ENCODE measurements at regions not wholly inside any gene's neighbourhood (a gene's known extent, or its start where the extent isn't known, plus 50 kb on each side); places are given as distances from the start of the nearest gene placed in this dataset.

GRCh38 chr6:85396159-85396808 is 53.6 kb upstream of the NT5E start:
- no peaks in the 10 kb centered on the region for H3K4me1 ChIP-seq (ENCODE audit: insufficient read depth)
- no peaks in the 10 kb centered on the region for H3K9me3 ChIP-seq
- no peak for TF ChIP-seq CTCF (IDR thresholded peaks at IDR 0.05)
- TF ChIP-seq POLR2A (IDR thresholded peaks at IDR 0.05) = no peak
- no peak for TF ChIP-seq EP300 (IDR thresholded peaks at IDR 0.05)
- no peaks in the 10 kb centered on the region for H3K36me3 ChIP-seq
- WGBS, 3 donors = 90 to 93% (median 92%) methylated on average over 3 of the region's 3 CpGs
- H3K27me3 ChIP-seq = no peaks in the 10 kb centered on the region
- intact Hi-C loops (cut with DNase I) = no loop called here
- H3K27ac ChIP-seq = no peak overlapping the region
- no peak for DNase-seq
- no peak overlapping the region for H3K4me3 ChIP-seq

GRCh38 chr6:85395746-85396145 is 54.1 kb upstream of the NT5E start:
- Histone ChIP-seq H3K27ac (no peak overlapping the region), H3K4me3 (no peak overlapping the region), H3K4me1 (ENCODE audit: insufficient read depth) (no peaks in the 10 kb centered on the region), H3K27me3 (no peaks in the 10 kb centered on the region), H3K36me3 (no peaks in the 10 kb centered on the region), H3K9me3 (no peaks in the 10 kb centered on the region)
- intact Hi-C loops (cut with DNase I) = no loop called here
- TF ChIP-seq CTCF (IDR thresholded peaks at IDR 0.05) = no peak
- TF ChIP-seq POLR2A (IDR thresholded peaks at IDR 0.05) = no peak
- no peak for TF ChIP-seq EP300 (IDR thresholded peaks at IDR 0.05)
- DNase-seq = no peak

GRCh38 chr6:85394853-85395538 is 54.9 kb upstream of the NT5E start:
- Histone ChIP-seq H3K4me3 (no peak overlapping the region), H3K36me3 (no peaks in the 10 kb centered on the region), H3K9me3 (no peaks in the 10 kb centered on the region), H3K4me1 (ENCODE audit: insufficient read depth) (no peaks in the 10 kb centered on the region), H3K27me3 (no peaks in the 10 kb centered on the region), H3K27ac (no peak overlapping the region)
- intact Hi-C loops (cut with DNase I) = no loop called here
- WGBS, 3 donors = 81 to 89% (median 85%) methylated on average over 1 of the region's 1 CpG
- DNase-seq = peak in 1 of 5 donors; percentile 20
- TF ChIP-seq POLR2A (IDR thresholded peaks at IDR 0.05) = no peak

GRCh38 chr6:85394199-85394598 is 55.7 kb upstream of the NT5E start:
- Histone ChIP-seq H3K27me3 (no peaks in the 10 kb centered on the region), H3K36me3 (no peaks in the 10 kb centered on the region), H3K27ac (no peak overlapping the region), H3K4me3 (no peak overlapping the region), H3K4me1 (ENCODE audit: insufficient read depth) (no peaks in the 10 kb centered on the region), H3K9me3 (no peaks in the 10 kb centered on the region)
- TF ChIP-seq POLR2A (IDR thresholded peaks at IDR 0.05) (no peak), CTCF (IDR thresholded peaks at IDR 0.05) (no peak), EP300 (IDR thresholded peaks at IDR 0.05) (no peak)
- no peak for DNase-seq
- WGBS, 3 donors = 94 to 98% (median 94%) methylated on average over 1 of the region's 1 CpG
- intact Hi-C loops (cut with DNase I) = no loop called here

DNA sequence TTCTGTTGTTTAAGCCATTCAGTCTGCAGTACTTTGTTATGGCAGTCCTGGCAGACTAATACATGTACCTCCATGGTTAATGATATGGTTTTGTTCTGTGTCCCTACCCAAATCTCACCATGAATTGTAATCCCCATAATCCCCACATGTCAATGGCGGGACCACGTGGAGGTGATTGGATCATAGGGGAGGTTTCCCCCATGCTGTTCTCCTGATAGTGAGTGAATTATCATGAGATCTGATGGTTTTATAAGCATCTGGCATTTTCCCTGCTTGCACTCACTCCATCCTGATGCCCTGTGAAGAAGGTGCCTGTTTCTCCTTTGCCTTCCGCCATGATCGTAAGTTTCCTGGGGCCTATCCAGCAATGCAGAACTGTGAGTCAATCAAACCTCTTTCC is 57.5 kb upstream of the NT5E start:
- Histone ChIP-seq H3K4me3 (no peak overlapping the region), H3K27me3 (no peaks in the 10 kb centered on the region), H3K36me3 (no peaks in the 10 kb centered on the region), H3K4me1 (ENCODE audit: insufficient read depth) (no peaks in the 10 kb centered on the region), H3K27ac (no peak overlapping the region), H3K9me3 (no peaks in the 10 kb centered on the region)
- TF ChIP-seq POLR2A (IDR thresholded peaks at IDR 0.05) (no peak), EP300 (IDR thresholded peaks at IDR 0.05) (no peak), CTCF (IDR thresholded peaks at IDR 0.05) (no peak)
- 78 to 97% (median 96%) methylated on average over 4 of the region's 4 CpGs for WGBS, 3 donors
- no peak for DNase-seq
- intact Hi-C loops (cut with DNase I) = no loop called here

Data from ovary (tissue), 7 donors.